Stomach (tissue), 4 donors: ENCODE measurements at regions not wholly inside any gene's neighbourhood (a gene's known extent, or its start where the extent isn't known, plus 50 kb on each side); places are given as distances from the start of the nearest gene placed in this dataset.

Source experiments
- EP300 ChIP-seq: sonication (generic); formaldehyde crosslinking; IDR thresholded peaks from one replicate; pipeline ENCODE4 v1.6.1; 2017; ENCODE audit warnings: antibody characterized with exemption
- POLR2A ChIP-seq, 4 donors: fragments of 450-650 bp; IDR thresholded peaks; one replicate each; pipeline ENCODE4 v1.6.1; 2016; ENCODE audit warnings: antibody characterized with exemption in 4 of 4, control low read depth in 2 of 4, mild to moderate bottlenecking in 1 of 4, moderate library complexity in 1 of 4
- POLR2AphosphoS5 ChIP-seq, 3 donors: sonication (generic); formaldehyde crosslinking; IDR thresholded peaks; one replicate each; pipeline ENCODE4 v1.6.1; 2016; ENCODE audit warnings: antibody characterized with exemption in 3 of 3
- TF ChIP-seq, protein P1 (sequence below), 7 experiments: fragments of 450-650 bp in 4 of 7; fragments of 200-600 bp in 3 of 7; sonication (generic) in 3 of 7; IDR thresholded peaks; one replicate each; pipeline ENCODE4 v1.5.1; 2016 to 2019; ENCODE audit warnings: antibody characterized with exemption in 7 of 7, control low read depth in 2 of 7, mild to moderate bottlenecking in 1 of 7

DNA sequence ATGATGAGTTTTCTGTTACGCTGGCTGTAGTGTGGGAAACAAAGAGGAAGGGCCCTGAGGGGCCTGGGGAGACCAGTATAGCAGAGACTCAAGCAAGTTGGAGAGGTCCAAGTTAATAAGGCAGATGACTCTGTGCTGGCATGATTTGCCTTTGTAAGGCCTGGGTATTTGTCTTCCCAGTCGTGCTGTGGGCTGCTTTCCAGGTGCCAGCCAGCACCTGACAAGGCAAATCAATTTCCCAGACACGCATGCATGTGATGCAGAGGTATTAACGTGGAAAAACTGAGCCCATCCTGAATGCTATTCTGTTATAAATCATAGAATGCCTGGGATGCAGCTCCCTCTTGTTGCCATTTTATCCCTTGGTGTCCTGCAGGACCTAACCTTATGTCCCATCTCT lies 175.6 kb downstream of the MFSD1 start:
- TF ChIP-seq, protein P1, sequence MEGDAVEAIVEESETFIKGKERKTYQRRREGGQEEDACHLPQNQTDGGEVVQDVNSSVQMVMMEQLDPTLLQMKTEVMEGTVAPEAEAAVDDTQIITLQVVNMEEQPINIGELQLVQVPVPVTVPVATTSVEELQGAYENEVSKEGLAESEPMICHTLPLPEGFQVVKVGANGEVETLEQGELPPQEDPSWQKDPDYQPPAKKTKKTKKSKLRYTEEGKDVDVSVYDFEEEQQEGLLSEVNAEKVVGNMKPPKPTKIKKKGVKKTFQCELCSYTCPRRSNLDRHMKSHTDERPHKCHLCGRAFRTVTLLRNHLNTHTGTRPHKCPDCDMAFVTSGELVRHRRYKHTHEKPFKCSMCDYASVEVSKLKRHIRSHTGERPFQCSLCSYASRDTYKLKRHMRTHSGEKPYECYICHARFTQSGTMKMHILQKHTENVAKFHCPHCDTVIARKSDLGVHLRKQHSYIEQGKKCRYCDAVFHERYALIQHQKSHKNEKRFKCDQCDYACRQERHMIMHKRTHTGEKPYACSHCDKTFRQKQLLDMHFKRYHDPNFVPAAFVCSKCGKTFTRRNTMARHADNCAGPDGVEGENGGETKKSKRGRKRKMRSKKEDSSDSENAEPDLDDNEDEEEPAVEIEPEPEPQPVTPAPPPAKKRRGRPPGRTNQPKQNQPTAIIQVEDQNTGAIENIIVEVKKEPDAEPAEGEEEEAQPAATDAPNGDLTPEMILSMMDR (IDR thresholded peaks at IDR 0.05): no peak
- TF ChIP-seq POLR2A (IDR thresholded peaks at IDR 0.05) (no peak), POLR2AphosphoS5 (IDR thresholded peaks at IDR 0.05) (no peak), EP300 (no peak)
